ENCODE measurements at regions not wholly inside any gene's neighbourhood (a gene's known extent, or its start where the extent isn't known, plus 50 kb on each side); places are given as distances from the start of the nearest gene placed in this dataset.

DNA sequence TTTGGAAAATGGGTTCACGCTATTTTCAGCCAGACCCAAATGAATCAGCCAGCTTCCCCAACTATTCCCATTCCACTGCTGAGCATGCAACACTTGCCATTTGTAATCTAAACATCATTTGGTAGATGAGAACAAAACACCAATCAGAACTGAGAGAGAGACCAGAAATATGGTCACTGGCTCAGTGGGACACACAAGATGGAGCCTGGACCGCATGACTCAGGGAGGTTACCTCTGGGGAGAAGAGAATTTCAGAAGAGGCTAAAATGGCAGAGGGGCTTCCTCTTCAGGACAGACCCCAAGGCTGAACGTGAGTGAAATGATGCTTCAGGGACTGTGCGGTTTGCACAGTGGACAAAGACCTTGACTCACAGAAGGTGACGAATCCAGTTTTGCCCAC is 126.6 kb downstream of the URB2 start:
- TF ChIP-seq, protein P1, sequence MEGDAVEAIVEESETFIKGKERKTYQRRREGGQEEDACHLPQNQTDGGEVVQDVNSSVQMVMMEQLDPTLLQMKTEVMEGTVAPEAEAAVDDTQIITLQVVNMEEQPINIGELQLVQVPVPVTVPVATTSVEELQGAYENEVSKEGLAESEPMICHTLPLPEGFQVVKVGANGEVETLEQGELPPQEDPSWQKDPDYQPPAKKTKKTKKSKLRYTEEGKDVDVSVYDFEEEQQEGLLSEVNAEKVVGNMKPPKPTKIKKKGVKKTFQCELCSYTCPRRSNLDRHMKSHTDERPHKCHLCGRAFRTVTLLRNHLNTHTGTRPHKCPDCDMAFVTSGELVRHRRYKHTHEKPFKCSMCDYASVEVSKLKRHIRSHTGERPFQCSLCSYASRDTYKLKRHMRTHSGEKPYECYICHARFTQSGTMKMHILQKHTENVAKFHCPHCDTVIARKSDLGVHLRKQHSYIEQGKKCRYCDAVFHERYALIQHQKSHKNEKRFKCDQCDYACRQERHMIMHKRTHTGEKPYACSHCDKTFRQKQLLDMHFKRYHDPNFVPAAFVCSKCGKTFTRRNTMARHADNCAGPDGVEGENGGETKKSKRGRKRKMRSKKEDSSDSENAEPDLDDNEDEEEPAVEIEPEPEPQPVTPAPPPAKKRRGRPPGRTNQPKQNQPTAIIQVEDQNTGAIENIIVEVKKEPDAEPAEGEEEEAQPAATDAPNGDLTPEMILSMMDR (IDR thresholded peaks at IDR 0.05; ENCODE audit: poor library complexity, severe bottlenecking) = no peak
- TF ChIP-seq EZH2 (IDR thresholded peaks at IDR 0.05; ENCODE audit: borderline replicate concordance, insufficient read depth, low read length, poor library complexity, severe bottlenecking) (no peak), TAF1 (IDR thresholded peaks at IDR 0.05; ENCODE audit: low read depth) (no peak), POLR2AphosphoS5 (IDR thresholded peaks at IDR 0.05) (no peak), SMC3 (conservative IDR thresholded peaks at IDR 0.05; ENCODE audit: poor library complexity) (no peak)
- TF ChIP-seq, protein P2, sequence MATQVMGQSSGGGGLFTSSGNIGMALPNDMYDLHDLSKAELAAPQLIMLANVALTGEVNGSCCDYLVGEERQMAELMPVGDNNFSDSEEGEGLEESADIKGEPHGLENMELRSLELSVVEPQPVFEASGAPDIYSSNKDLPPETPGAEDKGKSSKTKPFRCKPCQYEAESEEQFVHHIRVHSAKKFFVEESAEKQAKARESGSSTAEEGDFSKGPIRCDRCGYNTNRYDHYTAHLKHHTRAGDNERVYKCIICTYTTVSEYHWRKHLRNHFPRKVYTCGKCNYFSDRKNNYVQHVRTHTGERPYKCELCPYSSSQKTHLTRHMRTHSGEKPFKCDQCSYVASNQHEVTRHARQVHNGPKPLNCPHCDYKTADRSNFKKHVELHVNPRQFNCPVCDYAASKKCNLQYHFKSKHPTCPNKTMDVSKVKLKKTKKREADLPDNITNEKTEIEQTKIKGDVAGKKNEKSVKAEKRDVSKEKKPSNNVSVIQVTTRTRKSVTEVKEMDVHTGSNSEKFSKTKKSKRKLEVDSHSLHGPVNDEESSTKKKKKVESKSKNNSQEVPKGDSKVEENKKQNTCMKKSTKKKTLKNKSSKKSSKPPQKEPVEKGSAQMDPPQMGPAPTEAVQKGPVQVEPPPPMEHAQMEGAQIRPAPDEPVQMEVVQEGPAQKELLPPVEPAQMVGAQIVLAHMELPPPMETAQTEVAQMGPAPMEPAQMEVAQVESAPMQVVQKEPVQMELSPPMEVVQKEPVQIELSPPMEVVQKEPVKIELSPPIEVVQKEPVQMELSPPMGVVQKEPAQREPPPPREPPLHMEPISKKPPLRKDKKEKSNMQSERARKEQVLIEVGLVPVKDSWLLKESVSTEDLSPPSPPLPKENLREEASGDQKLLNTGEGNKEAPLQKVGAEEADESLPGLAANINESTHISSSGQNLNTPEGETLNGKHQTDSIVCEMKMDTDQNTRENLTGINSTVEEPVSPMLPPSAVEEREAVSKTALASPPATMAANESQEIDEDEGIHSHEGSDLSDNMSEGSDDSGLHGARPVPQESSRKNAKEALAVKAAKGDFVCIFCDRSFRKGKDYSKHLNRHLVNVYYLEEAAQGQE (IDR thresholded peaks at IDR 0.05; ENCODE audit: borderline replicate concordance) = no peak
